Osteoblast (primary cell): ENCODE measurements at regions not wholly inside any gene's neighbourhood (a gene's known extent, or its start where the extent isn't known, plus 50 kb on each side); places are given as distances from the start of the nearest gene placed in this dataset.
A peak's percentile ranks its signal among the peaks of the same experiment; 100 is the strongest.

Experiments used
- DNase-seq: peaks from one replicate; pipeline ENCODE4 v3.0.0; 2011; ENCODE audit warnings: low spot score, mixed read lengths; ENCODE audit not compliant: insufficient read length; ENCODE audit errors: missing footprints
- H2AFZ ChIP-seq: 2 replicates; pipeline ENCODE4 v1.6.0; 2011; ENCODE audit warnings: mild to moderate bottlenecking, low read length
- H3K27ac ChIP-seq: 2 replicates; pipeline ENCODE4 v1.5.1; 2011; ENCODE audit warnings: mild to moderate bottlenecking, low read depth, low read length, moderate library complexity
- H3K27me3 ChIP-seq: 2 replicates; pipeline ENCODE4 v1.6.0; 2012; ENCODE audit warnings: mild to moderate bottlenecking, control low read depth, inconsistent platforms, low read length, moderate library complexity; ENCODE audit not compliant: insufficient read depth
- H3K36me3 ChIP-seq: 2 replicates; pipeline ENCODE4 v1.5.1; 2011; ENCODE audit warnings: mild to moderate bottlenecking, low read length, control low read depth, moderate library complexity; ENCODE audit not compliant: insufficient read depth
- H3K4me1 ChIP-seq: 2 replicates; pipeline ENCODE4 v1.5.1; 2011; ENCODE audit warnings: mild to moderate bottlenecking, low read length, control low read depth, moderate library complexity; ENCODE audit not compliant: insufficient read depth
- H3K4me2 ChIP-seq: 2 replicates; pipeline ENCODE4 v1.6.0; 2011; ENCODE audit warnings: mild to moderate bottlenecking, low read length; ENCODE audit not compliant: insufficient read depth
- H3K4me3 ChIP-seq: fragments of 200-600 bp; sonication (generic); 3 replicates; pipeline ENCODE4 v1.5.1; 2012; ENCODE audit warnings: mild to moderate bottlenecking, low read length, inconsistent platforms; ENCODE audit not compliant: insufficient read depth
- H3K79me2 ChIP-seq: 2 replicates; pipeline ENCODE4 v1.6.0; 2012; ENCODE audit warnings: mild to moderate bottlenecking, low read length, control low read depth, inconsistent platforms; ENCODE audit not compliant: insufficient read depth
- H3K9me3 ChIP-seq: 2 replicates; pipeline ENCODE4 v1.5.1; 2011; ENCODE audit warnings: low read depth, low read length, control low read depth
- H4K20me1 ChIP-seq: 2 replicates; pipeline ENCODE4 v1.6.0; 2012; ENCODE audit warnings: mild to moderate bottlenecking, low read length, control low read depth; ENCODE audit not compliant: insufficient read depth
- TF ChIP-seq, protein P1 (sequence below): IDR thresholded peaks from 2 replicates; pipeline ENCODE4 v1.5.1; 2011; ENCODE audit warnings: mild to moderate bottlenecking, low read depth, low read length, moderate library complexity; ENCODE audit errors: extremely low read depth

DNA sequence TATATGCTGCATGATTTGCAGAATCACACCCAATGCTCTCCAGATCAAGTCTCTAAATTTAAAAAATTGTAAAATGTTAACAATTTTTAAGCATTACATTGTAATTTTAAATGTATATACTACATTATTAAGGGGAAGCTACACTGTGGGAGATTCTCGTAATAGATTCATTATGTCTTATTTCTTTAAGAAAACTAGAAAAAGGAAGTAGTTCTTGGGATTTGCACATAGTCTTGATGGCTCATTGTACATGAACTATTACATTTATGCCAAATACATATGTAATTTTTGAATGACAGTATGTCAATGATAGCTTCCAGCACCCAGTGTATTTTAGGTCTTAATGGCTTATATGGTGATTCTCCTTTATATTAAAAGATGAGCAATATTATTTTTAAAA, 250.3 kb downstream of the PTPRC start:
- no peak overlapping the region for H3K4me3 ChIP-seq
- H3K9me3 ChIP-seq = no peaks in the 10 kb centered on the region
- H3K27ac ChIP-seq = no peak overlapping the region
- no peak for DNase-seq
- peaks cover 29% of the 10 kb centered on the region for H3K79me2 ChIP-seq
- no peaks in the 10 kb centered on the region for H3K36me3 ChIP-seq
- H2AFZ ChIP-seq = no peak overlapping the region
- no peak overlapping the region for H3K4me2 ChIP-seq
- TF ChIP-seq, protein P1, sequence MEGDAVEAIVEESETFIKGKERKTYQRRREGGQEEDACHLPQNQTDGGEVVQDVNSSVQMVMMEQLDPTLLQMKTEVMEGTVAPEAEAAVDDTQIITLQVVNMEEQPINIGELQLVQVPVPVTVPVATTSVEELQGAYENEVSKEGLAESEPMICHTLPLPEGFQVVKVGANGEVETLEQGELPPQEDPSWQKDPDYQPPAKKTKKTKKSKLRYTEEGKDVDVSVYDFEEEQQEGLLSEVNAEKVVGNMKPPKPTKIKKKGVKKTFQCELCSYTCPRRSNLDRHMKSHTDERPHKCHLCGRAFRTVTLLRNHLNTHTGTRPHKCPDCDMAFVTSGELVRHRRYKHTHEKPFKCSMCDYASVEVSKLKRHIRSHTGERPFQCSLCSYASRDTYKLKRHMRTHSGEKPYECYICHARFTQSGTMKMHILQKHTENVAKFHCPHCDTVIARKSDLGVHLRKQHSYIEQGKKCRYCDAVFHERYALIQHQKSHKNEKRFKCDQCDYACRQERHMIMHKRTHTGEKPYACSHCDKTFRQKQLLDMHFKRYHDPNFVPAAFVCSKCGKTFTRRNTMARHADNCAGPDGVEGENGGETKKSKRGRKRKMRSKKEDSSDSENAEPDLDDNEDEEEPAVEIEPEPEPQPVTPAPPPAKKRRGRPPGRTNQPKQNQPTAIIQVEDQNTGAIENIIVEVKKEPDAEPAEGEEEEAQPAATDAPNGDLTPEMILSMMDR = no peak
- peaks cover 37% of the 10 kb centered on the region for H3K4me1 ChIP-seq
- peaks cover 5% of the 10 kb centered on the region for H4K20me1 ChIP-seq
- H3K27me3 ChIP-seq = no peaks in the 10 kb centered on the region

DNA sequence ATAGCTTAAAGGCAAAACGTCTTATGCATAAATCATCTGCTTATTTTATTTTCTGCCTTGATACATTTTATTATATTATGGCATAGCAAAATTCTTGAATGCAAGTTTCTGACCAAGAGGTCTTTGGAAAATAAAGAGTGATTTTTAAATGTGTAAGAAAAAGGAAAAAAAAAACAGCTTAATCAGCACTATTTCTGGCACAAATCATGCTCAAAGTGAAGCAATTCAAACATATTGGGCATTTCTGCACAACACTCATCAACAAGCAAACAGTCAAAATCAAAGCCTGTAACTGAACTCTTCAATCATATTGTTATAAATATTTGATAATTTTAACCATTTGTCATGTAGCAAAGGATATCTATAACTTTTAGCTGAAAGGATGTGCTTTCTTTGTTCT, 250.9 kb downstream of the PTPRC start:
- no peaks in the 10 kb centered on the region for H3K36me3 ChIP-seq
- H3K4me1 ChIP-seq = peaks cover 40% of the 10 kb centered on the region
- no peak for DNase-seq
- H4K20me1 ChIP-seq = peaks cover 5% of the 10 kb centered on the region
- H3K4me2 ChIP-seq = no peak overlapping the region
- no peaks in the 10 kb centered on the region for H3K9me3 ChIP-seq
- H3K27ac ChIP-seq = no peak overlapping the region
- H3K79me2 ChIP-seq = peaks cover 27% of the 10 kb centered on the region
- H3K27me3 ChIP-seq = no peaks in the 10 kb centered on the region
- no peak overlapping the region for H3K4me3 ChIP-seq
- H2AFZ ChIP-seq = no peak overlapping the region
- TF ChIP-seq, protein P1 = no peak

DNA sequence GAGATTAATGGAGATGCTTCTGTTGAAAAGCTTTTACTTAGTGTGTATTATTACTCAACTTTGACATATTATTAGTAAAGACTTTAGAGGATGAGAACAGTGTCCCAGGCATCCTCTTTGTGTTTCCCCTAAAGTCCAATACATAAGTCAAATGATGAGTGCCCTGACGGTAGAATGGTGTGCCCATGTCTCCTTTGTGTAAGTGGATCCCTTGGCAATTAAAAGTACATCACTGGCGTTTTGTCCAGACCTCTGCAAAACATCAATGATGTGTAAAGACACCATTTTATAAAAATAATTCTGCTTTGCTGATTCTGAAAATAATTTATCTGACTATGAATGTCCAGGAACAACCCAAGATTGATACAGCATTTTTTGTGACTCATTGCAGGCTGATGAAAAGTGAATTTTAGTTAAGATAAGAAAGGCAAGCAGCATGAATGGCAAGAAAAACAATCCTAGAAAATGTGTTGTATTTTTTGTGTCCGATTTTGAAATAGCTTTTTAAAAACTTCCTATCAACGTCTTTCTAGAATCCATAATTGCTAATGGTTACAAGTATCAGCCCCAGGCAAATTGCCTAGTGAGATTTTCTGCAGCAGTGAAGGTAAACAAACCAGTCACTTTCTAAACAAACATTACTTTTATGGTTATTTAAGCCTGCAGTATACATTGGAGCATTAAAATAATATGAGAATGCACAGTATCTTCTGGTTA, 251.5 kb downstream of the PTPRC start:
- DNase-seq = no peak
- no peak overlapping the region for H2AFZ ChIP-seq
- H3K4me3 ChIP-seq = no peak overlapping the region
- H3K27ac ChIP-seq = peak overlapping the region; percentile 45
- H3K9me3 ChIP-seq = no peaks in the 10 kb centered on the region
- H4K20me1 ChIP-seq = peaks cover 5% of the 10 kb centered on the region
- peaks cover 26% of the 10 kb centered on the region for H3K79me2 ChIP-seq
- no peaks in the 10 kb centered on the region for H3K27me3 ChIP-seq
- no peaks in the 10 kb centered on the region for H3K36me3 ChIP-seq
- H3K4me2 ChIP-seq = peak overlapping the region; percentile 34
- H3K4me1 ChIP-seq = peaks cover 40% of the 10 kb centered on the region
- TF ChIP-seq, protein P1 = no peak

DNA sequence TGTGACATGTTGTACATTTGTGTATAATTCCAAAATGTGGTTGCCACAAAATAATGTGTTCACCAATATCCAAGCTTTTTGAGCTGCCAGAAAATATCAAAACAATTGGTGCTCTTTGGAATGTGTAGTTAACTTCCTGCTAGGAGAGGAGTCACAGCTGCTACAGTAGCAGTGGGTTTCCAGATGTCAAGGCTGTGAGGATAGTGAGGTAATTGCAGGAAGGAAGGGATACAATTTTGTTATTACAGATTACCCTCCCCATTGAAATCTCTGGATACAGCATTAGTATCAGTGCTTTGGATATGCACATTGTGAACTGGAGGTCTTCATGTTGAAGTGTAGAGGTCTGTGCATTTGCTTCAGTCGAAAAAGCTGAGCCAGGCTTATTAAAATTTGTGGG, 253.2 kb downstream of the PTPRC start:
- H3K4me3 ChIP-seq = no peak overlapping the region
- no peak for DNase-seq
- H4K20me1 ChIP-seq = peaks cover 5% of the 10 kb centered on the region
- H3K36me3 ChIP-seq = no peaks in the 10 kb centered on the region
- H3K27ac ChIP-seq = no peak overlapping the region
- no peak overlapping the region for H3K4me2 ChIP-seq
- H3K27me3 ChIP-seq = no peaks in the 10 kb centered on the region
- H3K4me1 ChIP-seq = peaks cover 40% of the 10 kb centered on the region
- H3K79me2 ChIP-seq = peaks cover 26% of the 10 kb centered on the region
- no peak overlapping the region for H2AFZ ChIP-seq
- H3K9me3 ChIP-seq = no peaks in the 10 kb centered on the region
- TF ChIP-seq, protein P1 = no peak
